ENCODE measurements at regions not wholly inside any gene's neighbourhood (a gene's known extent, or its start where the extent isn't known, plus 50 kb on each side); places are given as distances from the start of the nearest gene placed in this dataset.

GRCh38 chr14:26123459-26123858 lies 474.4 kb downstream of the NOVA1 start:
- DNase-seq, result no peak

- DNase-seq, result no peak
These were observed 476.7 kb downstream of the NOVA1 start for GRCh38 chr14:26121181-26121580.

GRCh38 chr14:26113911-26114640 lies 483.8 kb downstream of the NOVA1 start:
- no peak for DNase-seq

DNA sequence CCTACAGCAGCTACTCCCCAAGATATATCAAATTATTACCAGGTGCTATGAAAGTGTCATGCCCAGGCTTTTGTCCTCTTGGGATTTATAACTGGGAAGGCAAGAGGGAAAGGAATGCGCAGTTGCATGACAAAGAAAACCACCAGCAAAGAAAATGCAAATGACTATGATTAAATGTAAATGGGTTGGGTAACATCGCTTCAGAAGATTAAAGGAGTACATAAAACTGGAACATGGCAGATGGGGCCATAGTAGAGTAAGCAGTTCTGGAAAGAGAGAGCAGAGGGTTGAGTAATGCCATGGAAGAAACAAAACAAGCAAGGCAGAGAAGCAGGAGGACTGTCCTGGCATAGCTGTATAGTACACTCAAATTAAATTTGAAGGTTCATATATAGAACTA lies 493.1 kb downstream of the NOVA1 start:
- DNase-seq, result no peak

- DNase-seq, result no peak
These were observed 500.0 kb downstream of the NOVA1 start for GRCh38 chr14:26097852-26098251.

DNA sequence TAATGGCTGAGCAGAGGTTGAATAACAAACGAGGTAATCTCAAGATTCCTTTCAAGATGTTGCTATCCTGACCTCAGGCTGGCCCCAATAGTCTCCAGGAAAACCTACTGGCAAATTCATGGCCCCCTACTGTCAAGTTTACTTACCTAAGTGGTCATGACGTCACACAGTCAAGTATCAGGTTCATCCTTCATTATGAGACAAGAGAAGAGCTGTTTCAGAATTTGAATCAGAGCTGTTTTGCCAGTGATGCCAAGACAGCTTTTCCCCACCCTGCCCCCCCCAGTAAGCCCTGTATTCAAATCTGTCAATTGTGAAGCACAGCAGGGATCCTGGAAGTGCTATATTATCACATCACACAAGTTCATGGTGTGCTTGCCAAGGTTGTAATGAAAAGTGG lies 509.6 kb downstream of the NOVA1 start:
- no peak for DNase-seq

- DNase-seq, result no peak
These were observed 516.8 kb downstream of the NOVA1 start for GRCh38 chr14:26081043-26081442.

- no peak for DNase-seq
These were observed 519.3 kb downstream of the NOVA1 start for GRCh38 chr14:26078561-26078960.

- DNase-seq, result no peak
These were observed 522.9 kb downstream of the NOVA1 start for GRCh38 chr14:26074892-26075291.

- DNase-seq, result no peak
These were observed 527.4 kb downstream of the NOVA1 start for GRCh38 chr14:26070443-26070842.

GRCh38 chr14:26067786-26068459 lies 529.9 kb downstream of the NOVA1 start:
- no peak for DNase-seq

GRCh38 chr14:26067341-26067740 lies 530.5 kb downstream of the NOVA1 start:
- no peak for DNase-seq

DNA sequence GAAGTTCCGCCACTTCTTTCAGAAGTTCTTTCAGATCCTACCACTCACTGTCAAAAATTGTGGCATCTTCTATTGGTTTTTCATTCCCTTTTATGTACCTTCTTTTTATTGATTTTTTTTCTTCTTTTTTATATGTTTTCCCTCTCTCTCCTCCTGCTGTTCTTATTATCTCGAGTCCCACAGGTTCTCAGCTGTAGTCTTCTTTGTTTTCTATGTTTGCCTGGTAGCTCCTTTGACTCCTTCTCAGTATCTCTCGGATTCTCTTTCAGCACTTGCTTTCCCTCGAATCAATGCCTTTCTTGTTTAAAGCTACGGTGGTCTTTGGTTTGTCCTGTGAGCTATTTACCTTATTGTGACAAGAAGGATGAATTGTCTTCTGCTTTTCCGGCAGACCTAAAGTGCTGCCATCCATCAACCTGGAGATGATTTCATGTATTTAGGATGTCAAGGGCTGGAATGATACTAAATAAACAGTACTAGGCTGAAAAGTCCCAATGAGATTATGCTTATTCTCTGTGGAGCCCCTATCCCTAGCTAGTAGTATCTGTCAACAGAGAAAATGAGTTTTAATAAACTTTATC lies 541.7 kb downstream of the NOVA1 start:
- no peak for DNase-seq

- DNase-seq, result no peak
These were observed 565.5 kb downstream of the NOVA1 start for GRCh38 chr14:26032348-26032747.

GRCh38 chr14:26026384-26026783 lies 571.4 kb downstream of the NOVA1 start:
- DNase-seq, result no peak

DNA sequence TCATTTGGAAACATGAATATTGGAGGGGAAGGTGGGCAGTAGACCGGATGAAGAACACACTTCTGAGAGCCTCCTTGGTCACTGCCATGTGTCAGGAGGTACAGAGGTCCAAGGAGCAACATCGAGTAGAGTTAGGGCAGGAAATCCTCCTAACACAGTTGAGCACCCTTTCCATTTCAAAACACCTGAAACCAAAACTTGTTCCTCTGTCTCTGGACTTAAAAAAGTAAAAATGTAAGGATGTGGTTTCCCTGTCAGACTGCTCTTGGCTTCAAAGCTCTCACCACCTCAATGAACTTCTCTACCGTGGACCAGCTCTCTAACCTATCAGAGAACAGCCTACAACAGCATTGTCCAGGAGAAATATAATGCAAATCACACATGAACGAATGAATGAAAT lies 573.9 kb downstream of the NOVA1 start:
- no peak for DNase-seq

DNA sequence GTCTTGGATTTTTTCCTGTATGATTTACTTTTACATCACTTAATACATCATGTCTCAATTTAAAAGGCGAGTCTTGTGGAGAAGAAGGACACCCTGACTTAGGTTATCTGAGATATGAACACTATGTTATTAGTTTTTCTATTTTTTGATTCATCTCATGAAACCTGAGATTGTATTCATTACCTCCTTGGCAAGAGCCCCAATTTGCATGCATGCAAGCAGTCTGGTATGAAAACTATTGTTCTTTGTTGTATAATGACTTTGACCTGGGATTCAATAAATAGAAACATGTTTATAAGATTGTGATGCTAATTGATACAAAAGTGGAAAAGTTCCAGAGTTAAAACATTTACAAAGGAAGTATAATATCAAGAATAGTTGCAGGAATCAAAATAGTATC lies 576.1 kb downstream of the NOVA1 start:
- DNase-seq, result no peak

DNA sequence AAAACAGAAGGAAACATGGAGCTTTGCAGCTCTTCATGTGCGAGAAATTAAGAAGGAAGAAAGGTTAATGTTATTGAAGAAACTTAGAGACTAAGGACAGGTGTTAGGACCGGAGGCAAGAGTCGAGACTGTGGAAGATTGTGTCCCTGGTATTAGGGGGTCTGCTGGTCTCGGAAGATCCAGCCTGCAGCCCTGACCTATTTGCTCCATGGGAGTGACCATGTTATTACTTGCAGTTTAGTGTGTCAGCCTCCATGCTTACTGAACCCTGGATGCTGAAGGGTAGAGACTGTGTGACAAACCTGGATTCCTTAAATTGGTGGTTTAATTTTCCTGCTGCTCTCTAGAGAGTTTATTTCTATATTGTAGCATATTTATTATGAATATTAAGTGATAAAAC lies 580.6 kb downstream of the NOVA1 start:
- no peak for DNase-seq

- DNase-seq, result no peak
These were observed 589.5 kb downstream of the NOVA1 start for GRCh38 chr14:26008290-26008689.

GRCh38 chr14:26004342-26004741 lies 593.5 kb downstream of the NOVA1 start:
- no peak for DNase-seq

- DNase-seq, result no peak
These were observed 604.0 kb downstream of the NOVA1 start for GRCh38 chr14:25993830-25994229.

- DNase-seq, result no peak
These were observed 609.3 kb downstream of the NOVA1 start for GRCh38 chr14:25988536-25988935.

DNA sequence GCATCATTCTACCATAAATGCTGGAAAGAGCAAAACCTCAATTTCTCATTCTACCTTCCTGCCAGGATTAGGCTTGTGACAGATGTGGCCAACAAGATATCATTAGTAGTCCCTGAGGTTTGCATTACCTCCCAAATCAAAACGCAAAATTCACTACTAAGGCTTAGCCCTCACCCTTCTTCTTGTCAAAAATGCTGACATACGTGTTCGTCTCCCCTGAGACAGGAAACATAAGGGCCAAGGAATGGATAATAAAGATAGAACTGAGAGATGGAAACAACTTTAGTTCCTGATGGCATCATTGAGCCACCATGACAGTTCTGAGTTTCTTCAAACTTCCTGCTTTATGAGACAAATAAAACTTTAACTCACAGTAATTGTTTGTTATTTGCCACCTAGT lies 642.1 kb downstream of the NOVA1 start:
- no peak for DNase-seq

GRCh38 chr14:25953532-25954139 lies 644.2 kb downstream of the NOVA1 start:
- no peak for DNase-seq

Measured in activated CD4-positive, alpha-beta T cell treated with anti-CD3 and anti-CD28 coated beads, Interleukin-2, amount 50 U/mL, for 16 hours (primary cell).